A673 (cell line): ENCODE measurements at regions not wholly inside any gene's neighbourhood (a gene's known extent, or its start where the extent isn't known, plus 50 kb on each side); places are given as distances from the start of the nearest gene placed in this dataset.

ENCODE experiments used
- EZH2 ChIP-seq: fragments of 200-600 bp; sonication (generic); IDR thresholded peaks from 2 replicates; pipeline ENCODE4 v1.6.1; 2017; ENCODE audit warnings: borderline replicate concordance, low read depth, mild to moderate bottlenecking, mixed read lengths, antibody characterized with exemption, low read length; ENCODE audit not compliant: poor library complexity, severe bottlenecking
- TF ChIP-seq, protein P1 (sequence below): fragments of 300-800, 200-600 bp; sonication (generic); conservative IDR thresholded peaks from 2 replicates; pipeline ENCODE4 v1.5.1; 2017; ENCODE audit warnings: low read depth, mild to moderate bottlenecking, antibody characterized with exemption, low read length, moderate library complexity, mixed read lengths

DNA sequence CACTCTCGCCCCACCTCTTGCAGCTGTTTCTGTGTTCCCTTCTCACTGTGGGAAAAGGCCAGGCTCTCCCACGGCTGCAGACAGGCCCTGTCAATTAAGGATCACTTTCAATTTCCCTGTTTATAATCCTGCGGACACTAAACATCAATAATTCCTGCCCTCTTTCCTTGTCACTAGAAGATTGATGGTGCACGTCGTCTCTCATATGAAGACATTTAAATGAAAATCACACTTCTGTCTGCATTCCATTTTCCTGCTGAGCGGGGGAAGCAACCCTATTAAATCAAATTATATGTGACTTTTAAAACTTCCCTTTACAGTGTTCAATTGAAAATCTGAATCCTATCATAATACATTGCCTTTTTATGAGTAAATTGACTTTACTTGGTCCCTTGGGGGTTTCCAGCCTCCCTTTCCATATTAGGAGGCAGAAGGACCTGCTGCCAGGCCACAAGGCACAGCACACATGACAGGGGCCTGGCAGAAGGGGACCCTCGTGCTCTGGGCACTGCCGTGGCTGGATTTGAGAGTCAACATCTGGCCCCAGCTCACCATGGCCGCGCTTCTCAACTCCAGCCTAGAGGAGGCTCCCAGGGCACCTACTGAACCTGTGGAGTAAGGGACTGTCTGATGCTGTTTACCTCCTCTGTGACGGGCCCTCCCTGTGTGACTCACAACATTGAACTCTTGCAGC, 311.0 kb upstream of the IRX4 start:
- TF ChIP-seq, protein P1, sequence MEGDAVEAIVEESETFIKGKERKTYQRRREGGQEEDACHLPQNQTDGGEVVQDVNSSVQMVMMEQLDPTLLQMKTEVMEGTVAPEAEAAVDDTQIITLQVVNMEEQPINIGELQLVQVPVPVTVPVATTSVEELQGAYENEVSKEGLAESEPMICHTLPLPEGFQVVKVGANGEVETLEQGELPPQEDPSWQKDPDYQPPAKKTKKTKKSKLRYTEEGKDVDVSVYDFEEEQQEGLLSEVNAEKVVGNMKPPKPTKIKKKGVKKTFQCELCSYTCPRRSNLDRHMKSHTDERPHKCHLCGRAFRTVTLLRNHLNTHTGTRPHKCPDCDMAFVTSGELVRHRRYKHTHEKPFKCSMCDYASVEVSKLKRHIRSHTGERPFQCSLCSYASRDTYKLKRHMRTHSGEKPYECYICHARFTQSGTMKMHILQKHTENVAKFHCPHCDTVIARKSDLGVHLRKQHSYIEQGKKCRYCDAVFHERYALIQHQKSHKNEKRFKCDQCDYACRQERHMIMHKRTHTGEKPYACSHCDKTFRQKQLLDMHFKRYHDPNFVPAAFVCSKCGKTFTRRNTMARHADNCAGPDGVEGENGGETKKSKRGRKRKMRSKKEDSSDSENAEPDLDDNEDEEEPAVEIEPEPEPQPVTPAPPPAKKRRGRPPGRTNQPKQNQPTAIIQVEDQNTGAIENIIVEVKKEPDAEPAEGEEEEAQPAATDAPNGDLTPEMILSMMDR = no peak
- TF ChIP-seq EZH2 = no peak
